ENCODE measurements at regions not wholly inside any gene's neighbourhood (a gene's known extent, or its start where the extent isn't known, plus 50 kb on each side); places are given as distances from the start of the nearest gene placed in this dataset.

DNA sequence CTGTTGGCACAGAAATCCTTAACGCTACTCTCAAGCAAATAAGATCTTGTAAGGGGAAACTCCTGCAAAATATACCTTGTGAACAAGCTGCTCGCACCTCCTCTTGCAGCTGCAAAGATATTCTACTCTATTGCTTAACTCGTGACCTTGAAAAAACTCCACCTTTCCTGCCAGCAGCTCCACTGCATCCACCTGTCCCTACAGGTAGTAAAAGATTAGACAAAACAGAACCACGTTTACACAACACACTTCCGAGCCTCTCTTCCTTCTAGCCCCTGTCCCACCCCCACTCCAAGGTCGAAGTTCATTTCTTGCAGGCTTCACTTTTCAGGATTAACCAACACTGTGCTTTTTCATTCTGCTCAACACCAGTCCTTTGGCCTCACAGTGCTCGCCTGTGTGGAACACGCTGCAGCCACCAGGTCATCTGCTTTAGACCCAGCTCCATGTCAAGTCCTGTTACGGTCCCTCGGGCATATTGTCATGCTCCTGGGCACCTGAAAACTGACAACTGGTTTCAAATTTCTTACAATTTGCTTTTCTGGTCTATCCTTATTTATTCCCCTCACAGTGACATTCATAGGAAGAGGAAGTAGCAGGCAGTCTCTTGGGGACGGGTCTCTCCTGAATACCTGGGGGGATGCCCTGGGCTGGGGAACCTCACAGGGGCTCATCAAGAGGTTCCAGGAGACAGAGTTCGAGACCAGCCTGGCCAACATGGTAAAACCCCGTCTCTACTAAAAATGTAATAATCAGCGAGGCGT is 165.8 kb upstream of the KLF14 start:
- TF ChIP-seq, protein P1, sequence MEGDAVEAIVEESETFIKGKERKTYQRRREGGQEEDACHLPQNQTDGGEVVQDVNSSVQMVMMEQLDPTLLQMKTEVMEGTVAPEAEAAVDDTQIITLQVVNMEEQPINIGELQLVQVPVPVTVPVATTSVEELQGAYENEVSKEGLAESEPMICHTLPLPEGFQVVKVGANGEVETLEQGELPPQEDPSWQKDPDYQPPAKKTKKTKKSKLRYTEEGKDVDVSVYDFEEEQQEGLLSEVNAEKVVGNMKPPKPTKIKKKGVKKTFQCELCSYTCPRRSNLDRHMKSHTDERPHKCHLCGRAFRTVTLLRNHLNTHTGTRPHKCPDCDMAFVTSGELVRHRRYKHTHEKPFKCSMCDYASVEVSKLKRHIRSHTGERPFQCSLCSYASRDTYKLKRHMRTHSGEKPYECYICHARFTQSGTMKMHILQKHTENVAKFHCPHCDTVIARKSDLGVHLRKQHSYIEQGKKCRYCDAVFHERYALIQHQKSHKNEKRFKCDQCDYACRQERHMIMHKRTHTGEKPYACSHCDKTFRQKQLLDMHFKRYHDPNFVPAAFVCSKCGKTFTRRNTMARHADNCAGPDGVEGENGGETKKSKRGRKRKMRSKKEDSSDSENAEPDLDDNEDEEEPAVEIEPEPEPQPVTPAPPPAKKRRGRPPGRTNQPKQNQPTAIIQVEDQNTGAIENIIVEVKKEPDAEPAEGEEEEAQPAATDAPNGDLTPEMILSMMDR (IDR thresholded peaks at IDR 0.05), result no peak
- TF ChIP-seq ZNF138 (CRISPR knock-in tag; conservative IDR thresholded peaks at IDR 0.05) (no peak), TEAD4 (CRISPR knock-in tag; IDR thresholded peaks at IDR 0.05) (no peak), SMAD3 (CRISPR knock-in tag; IDR thresholded peaks at IDR 0.05; ENCODE audit: borderline replicate concordance) (no peak), TCF7 (CRISPR knock-in tag; IDR thresholded peaks at IDR 0.05; ENCODE audit: low read depth) (no peak), ESRRA (CRISPR knock-in tag; IDR thresholded peaks at IDR 0.05; ENCODE audit: borderline replicate concordance) (no peak), JUN (CRISPR knock-in tag; IDR thresholded peaks at IDR 0.05) (no peak)
- TF ChIP-seq, protein P2, sequence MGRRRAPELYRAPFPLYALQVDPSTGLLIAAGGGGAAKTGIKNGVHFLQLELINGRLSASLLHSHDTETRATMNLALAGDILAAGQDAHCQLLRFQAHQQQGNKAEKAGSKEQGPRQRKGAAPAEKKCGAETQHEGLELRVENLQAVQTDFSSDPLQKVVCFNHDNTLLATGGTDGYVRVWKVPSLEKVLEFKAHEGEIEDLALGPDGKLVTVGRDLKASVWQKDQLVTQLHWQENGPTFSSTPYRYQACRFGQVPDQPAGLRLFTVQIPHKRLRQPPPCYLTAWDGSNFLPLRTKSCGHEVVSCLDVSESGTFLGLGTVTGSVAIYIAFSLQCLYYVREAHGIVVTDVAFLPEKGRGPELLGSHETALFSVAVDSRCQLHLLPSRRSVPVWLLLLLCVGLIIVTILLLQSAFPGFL (CRISPR knock-in tag; IDR thresholded peaks at IDR 0.05; ENCODE audit: borderline replicate concordance), result no peak
- TF ChIP-seq, protein P3, sequence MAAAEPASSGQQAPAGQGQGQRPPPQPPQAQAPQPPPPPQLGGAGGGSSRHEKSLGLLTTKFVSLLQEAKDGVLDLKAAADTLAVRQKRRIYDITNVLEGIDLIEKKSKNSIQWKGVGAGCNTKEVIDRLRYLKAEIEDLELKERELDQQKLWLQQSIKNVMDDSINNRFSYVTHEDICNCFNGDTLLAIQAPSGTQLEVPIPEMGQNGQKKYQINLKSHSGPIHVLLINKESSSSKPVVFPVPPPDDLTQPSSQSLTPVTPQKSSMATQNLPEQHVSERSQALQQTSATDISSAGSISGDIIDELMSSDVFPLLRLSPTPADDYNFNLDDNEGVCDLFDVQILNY (CRISPR knock-in tag; IDR thresholded peaks at IDR 0.05), result no peak
- TF ChIP-seq, protein P4, sequence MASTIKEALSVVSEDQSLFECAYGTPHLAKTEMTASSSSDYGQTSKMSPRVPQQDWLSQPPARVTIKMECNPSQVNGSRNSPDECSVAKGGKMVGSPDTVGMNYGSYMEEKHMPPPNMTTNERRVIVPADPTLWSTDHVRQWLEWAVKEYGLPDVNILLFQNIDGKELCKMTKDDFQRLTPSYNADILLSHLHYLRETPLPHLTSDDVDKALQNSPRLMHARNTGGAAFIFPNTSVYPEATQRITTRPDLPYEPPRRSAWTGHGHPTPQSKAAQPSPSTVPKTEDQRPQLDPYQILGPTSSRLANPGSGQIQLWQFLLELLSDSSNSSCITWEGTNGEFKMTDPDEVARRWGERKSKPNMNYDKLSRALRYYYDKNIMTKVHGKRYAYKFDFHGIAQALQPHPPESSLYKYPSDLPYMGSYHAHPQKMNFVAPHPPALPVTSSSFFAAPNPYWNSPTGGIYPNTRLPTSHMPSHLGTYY (CRISPR knock-in tag; IDR thresholded peaks at IDR 0.05), result no peak
- TF ChIP-seq, protein P5, sequence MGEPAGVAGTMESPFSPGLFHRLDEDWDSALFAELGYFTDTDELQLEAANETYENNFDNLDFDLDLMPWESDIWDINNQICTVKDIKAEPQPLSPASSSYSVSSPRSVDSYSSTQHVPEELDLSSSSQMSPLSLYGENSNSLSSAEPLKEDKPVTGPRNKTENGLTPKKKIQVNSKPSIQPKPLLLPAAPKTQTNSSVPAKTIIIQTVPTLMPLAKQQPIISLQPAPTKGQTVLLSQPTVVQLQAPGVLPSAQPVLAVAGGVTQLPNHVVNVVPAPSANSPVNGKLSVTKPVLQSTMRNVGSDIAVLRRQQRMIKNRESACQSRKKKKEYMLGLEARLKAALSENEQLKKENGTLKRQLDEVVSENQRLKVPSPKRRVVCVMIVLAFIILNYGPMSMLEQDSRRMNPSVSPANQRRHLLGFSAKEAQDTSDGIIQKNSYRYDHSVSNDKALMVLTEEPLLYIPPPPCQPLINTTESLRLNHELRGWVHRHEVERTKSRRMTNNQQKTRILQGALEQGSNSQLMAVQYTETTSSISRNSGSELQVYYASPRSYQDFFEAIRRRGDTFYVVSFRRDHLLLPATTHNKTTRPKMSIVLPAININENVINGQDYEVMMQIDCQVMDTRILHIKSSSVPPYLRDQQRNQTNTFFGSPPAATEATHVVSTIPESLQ (CRISPR knock-in tag; IDR thresholded peaks at IDR 0.05), result no peak

Measured in WTC11 (cell line).